AG09309 (cell line): ENCODE measurements at regions not wholly inside any gene's neighbourhood (a gene's known extent, or its start where the extent isn't known, plus 50 kb on each side); places are given as distances from the start of the nearest gene placed in this dataset.

Experiments used
- DNase-seq: peaks from one replicate; pipeline ENCODE4 v3.0.0-alpha.2; 2010; ENCODE audit warnings: low read depth
- H3K4me3 ChIP-seq: 2 replicates; pipeline ENCODE4 v1.5.1; 2011; ENCODE audit warnings: mild to moderate bottlenecking, low read depth, low read length, moderate library complexity; ENCODE audit not compliant: control insufficient read depth
- TF ChIP-seq, protein P1 (sequence below): IDR thresholded peaks from 2 replicates; pipeline ENCODE4 v1.5.1; 2011; ENCODE audit warnings: mild to moderate bottlenecking, low read depth, low read length, inconsistent platforms; ENCODE audit not compliant: insufficient read depth, control insufficient read depth; ENCODE audit errors: missing control alignments

DNA sequence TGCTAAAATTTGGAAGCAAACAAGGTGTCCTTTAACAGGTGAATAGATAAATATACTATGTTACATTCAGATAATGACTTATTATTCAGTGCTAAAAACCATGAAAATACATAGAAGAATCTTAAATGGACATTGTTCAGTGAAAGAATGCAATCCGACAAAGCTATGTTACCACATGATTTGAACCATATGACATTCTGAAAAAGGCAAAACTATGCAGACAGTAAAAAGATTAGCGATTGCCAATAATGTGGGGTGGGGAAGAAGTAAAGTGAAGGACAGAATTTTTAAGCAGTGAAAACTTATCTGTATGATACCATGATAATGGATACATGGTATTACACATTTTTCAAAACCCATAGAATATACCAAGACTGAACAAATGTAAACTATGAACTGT is 926.9 kb downstream of the FAT4 start:
- no peak overlapping the region for H3K4me3 ChIP-seq
- TF ChIP-seq, protein P1, sequence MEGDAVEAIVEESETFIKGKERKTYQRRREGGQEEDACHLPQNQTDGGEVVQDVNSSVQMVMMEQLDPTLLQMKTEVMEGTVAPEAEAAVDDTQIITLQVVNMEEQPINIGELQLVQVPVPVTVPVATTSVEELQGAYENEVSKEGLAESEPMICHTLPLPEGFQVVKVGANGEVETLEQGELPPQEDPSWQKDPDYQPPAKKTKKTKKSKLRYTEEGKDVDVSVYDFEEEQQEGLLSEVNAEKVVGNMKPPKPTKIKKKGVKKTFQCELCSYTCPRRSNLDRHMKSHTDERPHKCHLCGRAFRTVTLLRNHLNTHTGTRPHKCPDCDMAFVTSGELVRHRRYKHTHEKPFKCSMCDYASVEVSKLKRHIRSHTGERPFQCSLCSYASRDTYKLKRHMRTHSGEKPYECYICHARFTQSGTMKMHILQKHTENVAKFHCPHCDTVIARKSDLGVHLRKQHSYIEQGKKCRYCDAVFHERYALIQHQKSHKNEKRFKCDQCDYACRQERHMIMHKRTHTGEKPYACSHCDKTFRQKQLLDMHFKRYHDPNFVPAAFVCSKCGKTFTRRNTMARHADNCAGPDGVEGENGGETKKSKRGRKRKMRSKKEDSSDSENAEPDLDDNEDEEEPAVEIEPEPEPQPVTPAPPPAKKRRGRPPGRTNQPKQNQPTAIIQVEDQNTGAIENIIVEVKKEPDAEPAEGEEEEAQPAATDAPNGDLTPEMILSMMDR = no peak
- no peak for DNase-seq

DNA sequence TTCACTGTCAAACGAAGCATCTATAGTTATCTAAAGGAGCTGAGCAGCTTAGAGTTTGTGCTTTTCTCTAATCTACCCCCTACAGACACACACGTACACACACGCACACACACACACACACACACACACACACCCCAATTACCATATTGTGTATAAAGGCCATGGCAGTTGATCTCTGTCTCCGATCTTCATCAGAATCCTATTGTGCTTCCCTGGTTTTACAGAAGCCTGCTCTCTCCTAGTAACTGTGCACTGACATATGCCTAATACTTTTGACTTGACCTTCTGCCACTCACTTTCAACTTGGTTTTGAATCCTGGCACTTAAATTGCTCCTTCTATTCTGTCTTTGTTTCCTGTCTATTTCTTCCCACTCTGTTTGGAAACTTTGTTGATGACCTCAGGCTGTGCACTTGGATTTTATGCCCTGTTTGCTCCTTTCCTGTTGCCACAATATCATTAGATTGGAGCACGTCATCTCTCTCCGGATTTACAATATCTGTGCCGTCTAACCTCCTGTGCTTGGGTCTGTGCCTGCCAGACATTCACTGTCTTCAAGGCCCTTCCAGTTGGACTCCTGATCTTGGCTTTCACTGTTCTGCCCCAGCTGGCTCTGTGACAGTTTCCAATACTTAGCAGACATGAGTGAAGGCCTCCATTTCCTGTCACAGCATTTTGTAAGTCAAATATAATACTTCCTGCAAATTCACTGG is 928.1 kb downstream of the FAT4 start:
- no peak overlapping the region for H3K4me3 ChIP-seq
- TF ChIP-seq, protein P1 = no peak
- no peak for DNase-seq

DNA sequence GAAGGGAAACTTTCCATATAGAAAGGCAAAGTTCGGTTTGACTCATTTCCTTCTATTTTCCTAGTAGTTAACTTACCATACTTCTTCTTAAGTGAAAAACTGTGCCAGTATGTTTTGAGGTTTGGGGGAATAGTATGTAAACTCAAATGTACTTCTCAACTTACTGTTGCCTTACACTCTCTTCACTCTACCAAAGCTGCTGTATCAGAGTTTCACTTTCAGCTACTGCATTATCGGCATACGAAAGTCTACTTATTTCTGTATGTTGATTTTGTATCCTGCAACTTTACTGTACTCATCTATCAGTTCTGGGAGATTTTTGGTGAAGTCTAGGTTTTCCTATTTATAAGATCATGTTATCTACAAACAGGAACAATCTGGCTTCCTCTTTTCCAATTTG is 932.7 kb downstream of the FAT4 start:
- TF ChIP-seq, protein P1 = no peak
- no peak overlapping the region for H3K4me3 ChIP-seq
- DNase-seq = no peak

DNA sequence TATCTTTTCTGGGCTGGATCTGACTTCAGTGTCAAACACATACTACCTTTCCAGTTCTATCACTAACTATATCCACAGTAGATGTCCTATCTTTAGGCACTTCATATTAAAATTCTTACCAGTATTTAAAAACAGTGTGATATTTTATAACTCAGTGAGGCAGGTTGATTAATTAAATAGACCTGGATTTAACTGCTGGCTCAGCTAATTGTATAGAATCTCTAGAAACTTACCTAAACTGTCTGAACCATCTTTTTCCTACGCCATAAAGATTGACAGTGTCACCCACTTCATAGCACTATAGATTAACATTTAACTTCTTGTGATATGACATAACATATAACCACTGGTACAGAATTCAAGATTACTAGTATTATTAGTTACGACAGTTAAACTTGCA is 935.3 kb downstream of the FAT4 start:
- TF ChIP-seq, protein P1 = no peak
- DNase-seq = no peak
- H3K4me3 ChIP-seq = no peak overlapping the region

DNA sequence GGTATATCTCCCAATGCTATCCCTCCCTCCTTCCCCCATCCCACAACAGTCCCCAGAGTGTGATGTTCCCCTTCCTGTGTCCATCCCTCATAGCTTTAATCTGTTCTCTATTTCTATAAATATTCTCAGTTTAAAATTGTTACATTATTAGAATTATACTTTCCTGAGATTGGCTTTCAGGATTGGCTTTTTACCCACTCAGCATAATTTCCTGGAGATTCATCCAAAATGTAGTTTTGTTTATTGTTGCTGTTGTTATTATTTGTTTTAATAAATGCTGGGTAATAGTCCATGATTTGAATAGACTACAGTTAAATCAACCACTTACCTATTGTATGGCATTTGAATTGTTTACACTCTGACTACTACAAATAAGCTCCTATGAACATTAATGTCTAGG is 936.4 kb downstream of the FAT4 start:
- TF ChIP-seq, protein P1 = no peak
- H3K4me3 ChIP-seq = no peak overlapping the region
- no peak for DNase-seq

DNA sequence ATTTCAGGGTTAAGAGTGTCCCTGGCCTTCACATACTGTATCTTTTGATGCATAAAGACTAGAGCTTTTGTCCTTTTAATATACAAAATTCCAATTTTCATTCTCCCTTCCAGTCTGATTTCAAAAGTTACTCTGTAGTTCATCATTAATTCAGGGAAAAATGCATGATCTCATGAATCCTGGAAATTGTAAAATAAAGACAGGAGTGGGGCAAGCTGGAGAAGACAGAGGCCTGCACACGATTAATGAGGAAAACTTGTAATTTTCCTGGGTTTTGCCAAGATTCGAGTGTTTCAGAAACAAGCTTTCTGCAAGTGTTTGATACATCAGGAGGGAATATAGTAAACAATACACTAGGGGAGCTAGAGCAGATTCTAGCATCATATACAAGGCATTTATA is 947.9 kb downstream of the FAT4 start:
- H3K4me3 ChIP-seq = no peak overlapping the region
- TF ChIP-seq, protein P1 = no peak
- DNase-seq = no peak
